Tibial nerve (tissue), 3 donors: ENCODE measurements at regions not wholly inside any gene's neighbourhood (a gene's known extent, or its start where the extent isn't known, plus 50 kb on each side); places are given as distances from the start of the nearest gene placed in this dataset.

Experiments
- POLR2A ChIP-seq, 2 donors: fragments of 450-650 bp; IDR thresholded peaks; one replicate each; pipeline ENCODE4 v1.6.1; 2017; ENCODE audit warnings: antibody characterized with exemption in 2 of 2, mild to moderate bottlenecking in 2 of 2, moderate library complexity in 2 of 2
- TF ChIP-seq, protein P1 (sequence below), 5 experiments: fragments of 200-600 bp in 3 of 5; fragments of 450-650 bp in 2 of 5; sonication (generic) in 3 of 5; IDR thresholded peaks; one replicate each; pipeline ENCODE4 v1.5.1; 2016 to 2019; ENCODE audit warnings: antibody characterized with exemption in 5 of 5, mild to moderate bottlenecking in 3 of 5, moderate library complexity in 2 of 5

DNA sequence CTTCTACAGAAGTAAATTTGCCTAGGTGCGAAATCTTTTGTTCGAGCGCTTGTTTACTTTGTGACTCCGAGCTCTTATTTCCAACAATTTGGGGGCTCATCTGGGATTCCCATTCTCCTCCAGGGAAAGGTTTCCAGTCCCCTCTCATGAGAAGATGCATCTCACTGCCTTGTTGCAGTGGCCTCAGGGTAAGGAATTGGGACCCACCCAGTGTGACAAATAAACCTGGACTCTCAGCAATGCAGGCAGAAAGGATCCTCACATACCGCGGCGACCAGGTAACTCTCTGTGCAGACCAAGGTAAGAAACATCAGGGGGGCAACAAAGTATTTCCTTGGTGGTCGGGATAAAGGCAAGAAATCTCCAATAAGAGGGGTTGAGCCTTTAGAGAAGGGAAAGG is 1169.3 kb downstream of the DSC3 start:
- TF ChIP-seq, protein P1, sequence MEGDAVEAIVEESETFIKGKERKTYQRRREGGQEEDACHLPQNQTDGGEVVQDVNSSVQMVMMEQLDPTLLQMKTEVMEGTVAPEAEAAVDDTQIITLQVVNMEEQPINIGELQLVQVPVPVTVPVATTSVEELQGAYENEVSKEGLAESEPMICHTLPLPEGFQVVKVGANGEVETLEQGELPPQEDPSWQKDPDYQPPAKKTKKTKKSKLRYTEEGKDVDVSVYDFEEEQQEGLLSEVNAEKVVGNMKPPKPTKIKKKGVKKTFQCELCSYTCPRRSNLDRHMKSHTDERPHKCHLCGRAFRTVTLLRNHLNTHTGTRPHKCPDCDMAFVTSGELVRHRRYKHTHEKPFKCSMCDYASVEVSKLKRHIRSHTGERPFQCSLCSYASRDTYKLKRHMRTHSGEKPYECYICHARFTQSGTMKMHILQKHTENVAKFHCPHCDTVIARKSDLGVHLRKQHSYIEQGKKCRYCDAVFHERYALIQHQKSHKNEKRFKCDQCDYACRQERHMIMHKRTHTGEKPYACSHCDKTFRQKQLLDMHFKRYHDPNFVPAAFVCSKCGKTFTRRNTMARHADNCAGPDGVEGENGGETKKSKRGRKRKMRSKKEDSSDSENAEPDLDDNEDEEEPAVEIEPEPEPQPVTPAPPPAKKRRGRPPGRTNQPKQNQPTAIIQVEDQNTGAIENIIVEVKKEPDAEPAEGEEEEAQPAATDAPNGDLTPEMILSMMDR (IDR thresholded peaks at IDR 0.05) = no peak
- no peak for TF ChIP-seq POLR2A (IDR thresholded peaks at IDR 0.05)
